HFFc6 (cell line): ENCODE measurements at regions not wholly inside any gene's neighbourhood (a gene's known extent, or its start where the extent isn't known, plus 50 kb on each side); places are given as distances from the start of the nearest gene placed in this dataset.

Experiments
- DNase-seq: peaks from one replicate; pipeline ENCODE4 v3.0.0-alpha.2; 2018
- H3K27ac Mint-ChIP-seq: 2 replicates; pipeline ENCODE4 v1.8.0; 2020; ENCODE audit warnings: mild to moderate bottlenecking, mixed read lengths
- H3K27me3 Mint-ChIP-seq: 2 replicates; pipeline ENCODE4 v1.8.0; 2021; ENCODE audit warnings: mild to moderate bottlenecking, moderate library complexity, mixed read lengths; ENCODE audit not compliant: insufficient read depth
- H3K36me3 Mint-ChIP-seq: 2 replicates; pipeline ENCODE4 v1.8.0; 2021; ENCODE audit warnings: low read depth, mixed read lengths
- H3K4me1 Mint-ChIP-seq: 2 replicates; pipeline ENCODE4 v1.8.0; 2020; ENCODE audit warnings: low read depth, mixed read lengths
- H3K4me3 Mint-ChIP-seq: 2 replicates; pipeline ENCODE4 v1.8.0; 2020; ENCODE audit warnings: mild to moderate bottlenecking, moderate library complexity, mixed read lengths
- H3K9me3 Mint-ChIP-seq: 2 replicates; pipeline ENCODE4 v1.8.0; 2020; ENCODE audit warnings: mild to moderate bottlenecking, mixed read lengths
- TF ChIP-seq, protein P1 (sequence below): fragments of 200-600 bp; sonication (generic); IDR thresholded peaks from 2 replicates; pipeline ENCODE4 v1.5.0; 2021; ENCODE audit warnings: antibody characterized with exemption, mild to moderate bottlenecking

DNA sequence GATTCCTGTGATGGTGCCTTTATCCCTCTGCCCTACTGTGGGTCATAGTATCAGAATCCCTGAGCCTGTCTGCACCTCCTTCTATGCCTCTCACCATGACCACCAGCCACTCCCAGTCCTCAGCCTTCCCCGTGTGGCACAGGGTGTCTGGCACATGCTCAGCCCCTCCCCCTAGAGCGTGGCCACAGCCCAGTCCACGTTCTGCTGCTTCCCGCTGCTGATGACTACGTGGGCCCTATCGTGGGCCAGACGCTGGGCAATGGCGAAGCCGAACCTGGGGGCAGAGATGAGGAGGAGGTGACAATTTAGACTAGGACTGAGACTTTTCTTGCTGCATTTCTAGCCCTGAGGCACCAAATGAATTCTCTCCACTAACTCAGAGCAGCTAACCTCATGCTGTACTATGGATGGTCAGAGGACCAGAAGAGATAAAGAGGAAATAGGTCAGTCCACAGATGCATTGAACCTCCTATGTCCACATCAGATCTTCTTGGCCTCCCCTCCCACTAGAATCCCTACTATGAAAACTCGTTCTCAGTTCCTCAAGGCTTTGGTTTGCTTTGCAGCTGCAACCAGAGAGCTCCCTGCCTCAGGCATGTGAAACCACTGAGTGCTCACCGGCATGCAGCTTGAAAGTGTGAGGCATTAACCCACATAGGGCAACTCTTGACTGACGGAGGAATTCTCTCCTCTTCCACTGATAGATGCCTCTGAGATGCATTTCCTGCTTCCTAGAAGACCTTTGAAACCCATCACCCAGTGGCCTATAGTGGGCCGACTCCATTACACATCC lies 126.3 kb upstream of the DHRS4 start:
- no peaks in the 10 kb centered on the region for H3K9me3 Mint-ChIP-seq
- H3K27me3 Mint-ChIP-seq, result peaks cover 35% of the 10 kb centered on the region
- TF ChIP-seq, protein P1, sequence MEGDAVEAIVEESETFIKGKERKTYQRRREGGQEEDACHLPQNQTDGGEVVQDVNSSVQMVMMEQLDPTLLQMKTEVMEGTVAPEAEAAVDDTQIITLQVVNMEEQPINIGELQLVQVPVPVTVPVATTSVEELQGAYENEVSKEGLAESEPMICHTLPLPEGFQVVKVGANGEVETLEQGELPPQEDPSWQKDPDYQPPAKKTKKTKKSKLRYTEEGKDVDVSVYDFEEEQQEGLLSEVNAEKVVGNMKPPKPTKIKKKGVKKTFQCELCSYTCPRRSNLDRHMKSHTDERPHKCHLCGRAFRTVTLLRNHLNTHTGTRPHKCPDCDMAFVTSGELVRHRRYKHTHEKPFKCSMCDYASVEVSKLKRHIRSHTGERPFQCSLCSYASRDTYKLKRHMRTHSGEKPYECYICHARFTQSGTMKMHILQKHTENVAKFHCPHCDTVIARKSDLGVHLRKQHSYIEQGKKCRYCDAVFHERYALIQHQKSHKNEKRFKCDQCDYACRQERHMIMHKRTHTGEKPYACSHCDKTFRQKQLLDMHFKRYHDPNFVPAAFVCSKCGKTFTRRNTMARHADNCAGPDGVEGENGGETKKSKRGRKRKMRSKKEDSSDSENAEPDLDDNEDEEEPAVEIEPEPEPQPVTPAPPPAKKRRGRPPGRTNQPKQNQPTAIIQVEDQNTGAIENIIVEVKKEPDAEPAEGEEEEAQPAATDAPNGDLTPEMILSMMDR, result no peak
- H3K27ac Mint-ChIP-seq, result no peak overlapping the region
- no peaks in the 10 kb centered on the region for H3K4me1 Mint-ChIP-seq
- DNase-seq, result no peak
- no peak overlapping the region for H3K4me3 Mint-ChIP-seq
- H3K36me3 Mint-ChIP-seq, result no peaks in the 10 kb centered on the region

DNA sequence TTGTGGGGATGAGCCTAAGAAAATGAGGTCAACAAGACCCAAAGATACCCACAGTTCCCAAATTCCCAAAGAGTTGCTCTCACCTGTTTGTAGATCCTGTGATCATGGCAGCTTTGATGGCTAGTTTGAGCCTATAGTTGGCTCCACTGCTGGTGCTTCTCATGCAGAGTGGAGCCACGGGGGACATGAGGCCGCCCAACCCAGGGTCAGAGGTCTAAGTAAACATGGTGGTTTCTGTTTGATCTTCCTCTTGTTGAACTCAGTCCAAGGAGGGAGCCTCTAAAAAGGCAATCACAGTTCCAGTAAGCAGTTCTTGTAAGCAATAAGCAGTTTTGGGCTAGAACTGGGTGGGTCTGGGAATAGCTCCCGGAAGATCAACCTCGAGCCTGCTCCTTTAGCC lies 125.6 kb upstream of the DHRS4 start:
- no peak for DNase-seq
- H3K36me3 Mint-ChIP-seq, result no peaks in the 10 kb centered on the region
- H3K27me3 Mint-ChIP-seq, result peaks cover 40% of the 10 kb centered on the region

DNA sequence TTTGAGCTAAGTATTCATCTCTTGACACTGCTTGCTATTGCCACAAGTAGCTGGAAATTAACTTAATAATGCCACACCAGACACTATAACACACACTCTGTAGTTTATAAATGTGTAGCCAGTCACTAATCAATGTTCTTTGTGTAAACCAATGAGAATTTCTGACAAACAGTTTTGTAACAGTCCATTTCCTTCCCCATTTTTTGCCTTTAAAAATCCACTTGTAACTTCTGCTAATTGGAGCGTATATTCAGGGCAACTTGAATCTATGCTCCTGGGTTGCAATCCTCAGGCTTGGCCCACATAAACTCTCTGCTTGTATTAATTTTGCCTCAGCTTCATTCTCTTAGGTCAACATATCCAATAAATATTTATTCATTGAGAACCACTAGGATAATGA lies 125.0 kb upstream of the DHRS4 start:
- Mint-ChIP-seq H3K36me3 (no peaks in the 10 kb centered on the region), H3K27ac (no peak overlapping the region)

More for the DNA sequence above, 125.6 kb upstream of the DHRS4 start:
- no peaks in the 10 kb centered on the region for H3K4me1 Mint-ChIP-seq
- no peaks in the 10 kb centered on the region for H3K9me3 Mint-ChIP-seq
- TF ChIP-seq, protein P1, result no peak
- H3K27ac Mint-ChIP-seq, result no peak overlapping the region
- no peak overlapping the region for H3K4me3 Mint-ChIP-seq

GRCh38 chr14:23829736-23830471 lies 123.7 kb upstream of the DHRS4 start:
- H3K27me3 Mint-ChIP-seq, result peaks cover 44% of the 10 kb centered on the region
- no peaks in the 10 kb centered on the region for H3K4me1 Mint-ChIP-seq
- DNase-seq, result peak; percentile 93
- TF ChIP-seq, protein P1, result no peak
- no peaks in the 10 kb centered on the region for H3K9me3 Mint-ChIP-seq
- H3K4me3 Mint-ChIP-seq, result no peak overlapping the region
- no peak overlapping the region for H3K27ac Mint-ChIP-seq
- no peaks in the 10 kb centered on the region for H3K36me3 Mint-ChIP-seq

More for the DNA sequence above, 125.0 kb upstream of the DHRS4 start:
- Mint-ChIP-seq H3K4me3 (no peak overlapping the region), H3K9me3 (no peaks in the 10 kb centered on the region), H3K27me3 (peaks cover 45% of the 10 kb centered on the region), H3K4me1 (no peaks in the 10 kb centered on the region)
- TF ChIP-seq, protein P1, result no peak
- DNase-seq, result no peak

- Mint-ChIP-seq H3K27ac (no peak overlapping the region), H3K27me3 (peaks cover 43% of the 10 kb centered on the region), H3K9me3 (no peaks in the 10 kb centered on the region), H3K4me3 (no peak overlapping the region), H3K36me3 (no peaks in the 10 kb centered on the region), H3K4me1 (no peaks in the 10 kb centered on the region)
- TF ChIP-seq, protein P1, result no peak
- no peak for DNase-seq
Measured at GRCh38 chr14:23831596-23831995, 122.0 kb upstream of the DHRS4 start.
